Neural cell (in vitro differentiated cells): ENCODE measurements at regions not wholly inside any gene's neighbourhood (a gene's known extent, or its start where the extent isn't known, plus 50 kb on each side); places are given as distances from the start of the nearest gene placed in this dataset.
"Not testable (repeated sequence)": the region's sequence is repeated elsewhere in the genome, so short reads cannot be mapped to it uniquely, and the experiment has no call there.

Source experiments
- H2AFZ ChIP-seq: fragments of 200-600, 300-800 bp; sonication (generic), shearing (Covaris generic); 2 replicates; pipeline ENCODE4 v1.6.0; 2014; ENCODE audit warnings: low read depth, mild to moderate bottlenecking, antibody characterized with exemption, low read length, moderate library complexity
- H3F3A ChIP-seq: fragments of 200-600 bp; shearing (Covaris generic); 2 replicates; pipeline ENCODE4 v1.6.1; 2016; ENCODE audit warnings: mild to moderate bottlenecking, moderate library complexity, mixed read lengths, antibody characterized with exemption, low read length; ENCODE audit not compliant: insufficient read depth, poor library complexity, severe bottlenecking
- H3K27ac ChIP-seq: fragments of 200-600, 300-800 bp; sonication (generic), shearing (Covaris generic); 2 replicates; pipeline ENCODE4 v1.5.1; 2014; ENCODE audit warnings: mild to moderate bottlenecking, low read length, moderate library complexity
- H3K27me3 ChIP-seq: fragments of 300-800, 200-600 bp; sonication (generic), shearing (Covaris generic); 2 replicates; pipeline ENCODE4 v1.6.0; 2014; ENCODE audit warnings: mild to moderate bottlenecking, low read depth, low read length, moderate library complexity; ENCODE audit not compliant: insufficient read depth
- H3K36me3 ChIP-seq: fragments of 300-800, 200-600 bp; sonication (generic), shearing (Covaris generic); 2 replicates; pipeline ENCODE4 v1.5.1; 2014; ENCODE audit warnings: mild to moderate bottlenecking, antibody characterized with exemption, low read length, moderate library complexity; ENCODE audit not compliant: insufficient read depth
- H3K4me2 ChIP-seq: fragments of 300-800, 200-600 bp; sonication (generic), shearing (Covaris generic); 2 replicates; pipeline ENCODE4 v1.6.0; 2014; ENCODE audit warnings: mild to moderate bottlenecking, low read length
- H3K4me3 ChIP-seq: fragments of 300-800, 200-600 bp; sonication (generic), shearing (Covaris generic); 2 replicates; pipeline ENCODE4 v1.5.1; 2014; ENCODE audit warnings: mild to moderate bottlenecking, low read length, moderate library complexity
- H3K79me2 ChIP-seq: fragments of 200-600 bp; shearing (Covaris generic); replicated peaks from 2 replicates; pipeline ENCODE4 v1.6.0; 2014; ENCODE audit warnings: mild to moderate bottlenecking, low read length, moderate library complexity; ENCODE audit not compliant: insufficient read depth
- H3K9ac ChIP-seq: fragments of 300-800, 200-600 bp; sonication (generic), shearing (Covaris generic); 2 replicates; pipeline ENCODE4 v1.6.1; 2016; ENCODE audit warnings: mild to moderate bottlenecking, low read length, mixed read lengths
- H3K9me2 ChIP-seq: fragments of 200-600 bp; shearing (Covaris generic); 2 replicates; pipeline ENCODE4 v1.6.1; 2016; ENCODE audit warnings: mild to moderate bottlenecking, low read length, mixed read lengths; ENCODE audit not compliant: insufficient read depth
- H3K9me3 ChIP-seq: fragments of 200-600, 300-800 bp; sonication (generic), shearing (Covaris generic); 2 replicates; pipeline ENCODE4 v1.6.1; 2016; ENCODE audit warnings: mild to moderate bottlenecking, mixed run types, low read length, moderate library complexity, mixed read lengths
- H4K20me1 ChIP-seq: fragments of 200-600 bp; shearing (Covaris generic); 2 replicates; pipeline ENCODE4 v1.6.1; 2016; ENCODE audit warnings: mild to moderate bottlenecking, mixed run types; ENCODE audit not compliant: insufficient read depth
- CTCF ChIP-seq: fragments of 450-650 bp; IDR thresholded peaks from 2 replicates; pipeline ENCODE4 v1.5.1; 2014; ENCODE audit warnings: antibody characterized with exemption, mild to moderate bottlenecking, moderate library complexity; ENCODE audit not compliant: poor library complexity, severe bottlenecking
- EP300 ChIP-seq: fragments of 450-650 bp; conservative IDR thresholded peaks from 2 replicates; pipeline ENCODE4 v1.6.1; 2014; ENCODE audit warnings: antibody characterized with exemption, mild to moderate bottlenecking, moderate library complexity; ENCODE audit not compliant: poor library complexity, severe bottlenecking
- EZH2 ChIP-seq: fragments of 200-600, 300-800 bp; shearing (Covaris generic), sonication (generic); IDR thresholded peaks from 2 replicates; pipeline ENCODE4 v1.6.1; 2014; ENCODE audit warnings: antibody characterized with exemption, low read length, borderline replicate concordance, mild to moderate bottlenecking; ENCODE audit not compliant: insufficient read depth, poor library complexity, severe bottlenecking
- MXI1 ChIP-seq: fragments of 450-650 bp; conservative IDR thresholded peaks from 2 replicates; pipeline ENCODE4 v1.6.1; 2014; ENCODE audit warnings: antibody characterized with exemption, mild to moderate bottlenecking; ENCODE audit not compliant: poor library complexity, severe bottlenecking
- POLR2AphosphoS5 ChIP-seq: IDR thresholded peaks from 2 replicates; pipeline ENCODE4 v1.6.1; 2012
- RAD21 ChIP-seq: fragments of 450-650 bp; conservative IDR thresholded peaks from 2 replicates; pipeline ENCODE4 v1.6.1; 2014; ENCODE audit warnings: antibody characterized with exemption, mild to moderate bottlenecking, moderate library complexity
- REST ChIP-seq: IDR thresholded peaks from 2 replicates; pipeline ENCODE4 v1.6.1; 2012; ENCODE audit warnings: borderline replicate concordance
- SMC3 ChIP-seq: fragments of 450-650 bp; conservative IDR thresholded peaks from 2 replicates; pipeline ENCODE4 v1.6.1; 2014; ENCODE audit warnings: antibody characterized with exemption, mild to moderate bottlenecking, moderate library complexity; ENCODE audit not compliant: poor library complexity
- TAF1 ChIP-seq: IDR thresholded peaks from 2 replicates; pipeline ENCODE4 v1.6.1; 2012; ENCODE audit warnings: low read depth

GRCh38 chr16:9633844-9634243, 542.4 kb downstream of the HAPSTR1 start:
- Histone ChIP-seq H3F3A (no peaks in the 10 kb centered on the region), H4K20me1 (no peaks in the 10 kb centered on the region), H3K4me3 (no peak overlapping the region), H3K27ac (no peak overlapping the region), H3K9ac (no peak overlapping the region), H3K4me2 (no peak overlapping the region), H2AFZ (no peak overlapping the region), H3K27me3 (no peaks in the 10 kb centered on the region), H3K36me3 (no peaks in the 10 kb centered on the region), H3K9me2 (no peaks in the 10 kb centered on the region), H3K79me2 (no peaks in the 10 kb centered on the region), H3K9me3 (peaks cover 13% of the 10 kb centered on the region)
- TF ChIP-seq EP300: no peak
- no peak for TF ChIP-seq REST
- TF ChIP-seq EZH2: no peak
- no peak for TF ChIP-seq MXI1
- no peak for TF ChIP-seq RAD21
- TF ChIP-seq POLR2AphosphoS5: no peak
- no peak for TF ChIP-seq TAF1
- TF ChIP-seq CTCF: no peak

GRCh38 chr16:9635150-9635720, 543.8 kb downstream of the HAPSTR1 start:
- H3K4me3 ChIP-seq, H3K79me2 ChIP-seq, H3K27ac ChIP-seq, H3K4me2 ChIP-seq, H3F3A ChIP-seq, H4K20me1 ChIP-seq, H3K27me3 ChIP-seq, H3K9me2 ChIP-seq, H3K9ac ChIP-seq, H2AFZ ChIP-seq, H3K36me3 ChIP-seq: not testable (repeated sequence)
- H3K9me3 ChIP-seq: peaks cover 13% of the 10 kb centered on the region

GRCh38 chr16:9644258-9644657, 538.0 kb downstream of the GRIN2A start:
- TF ChIP-seq MXI1 (no peak), REST (no peak), TAF1 (no peak), CTCF (no peak), POLR2AphosphoS5 (no peak), EZH2 (no peak), SMC3 (no peak), RAD21 (no peak), EP300 (no peak)
- H4K20me1 ChIP-seq: no peaks in the 10 kb centered on the region
- H3K36me3 ChIP-seq: no peaks in the 10 kb centered on the region
- no peaks in the 10 kb centered on the region for H3K79me2 ChIP-seq
- H3K9ac ChIP-seq: no peak overlapping the region
- H3F3A ChIP-seq: no peaks in the 10 kb centered on the region
- H2AFZ ChIP-seq: no peak overlapping the region
- no peak overlapping the region for H3K4me2 ChIP-seq
- no peak overlapping the region for H3K4me3 ChIP-seq
- H3K9me3 ChIP-seq: no peaks in the 10 kb centered on the region
- H3K27me3 ChIP-seq: no peaks in the 10 kb centered on the region
- H3K9me2 ChIP-seq: no peaks in the 10 kb centered on the region
- H3K27ac ChIP-seq: no peak overlapping the region
